ENCODE measurements at regions not wholly inside any gene's neighbourhood (a gene's known extent, or its start where the extent isn't known, plus 50 kb on each side); places are given as distances from the start of the nearest gene placed in this dataset.

DNA sequence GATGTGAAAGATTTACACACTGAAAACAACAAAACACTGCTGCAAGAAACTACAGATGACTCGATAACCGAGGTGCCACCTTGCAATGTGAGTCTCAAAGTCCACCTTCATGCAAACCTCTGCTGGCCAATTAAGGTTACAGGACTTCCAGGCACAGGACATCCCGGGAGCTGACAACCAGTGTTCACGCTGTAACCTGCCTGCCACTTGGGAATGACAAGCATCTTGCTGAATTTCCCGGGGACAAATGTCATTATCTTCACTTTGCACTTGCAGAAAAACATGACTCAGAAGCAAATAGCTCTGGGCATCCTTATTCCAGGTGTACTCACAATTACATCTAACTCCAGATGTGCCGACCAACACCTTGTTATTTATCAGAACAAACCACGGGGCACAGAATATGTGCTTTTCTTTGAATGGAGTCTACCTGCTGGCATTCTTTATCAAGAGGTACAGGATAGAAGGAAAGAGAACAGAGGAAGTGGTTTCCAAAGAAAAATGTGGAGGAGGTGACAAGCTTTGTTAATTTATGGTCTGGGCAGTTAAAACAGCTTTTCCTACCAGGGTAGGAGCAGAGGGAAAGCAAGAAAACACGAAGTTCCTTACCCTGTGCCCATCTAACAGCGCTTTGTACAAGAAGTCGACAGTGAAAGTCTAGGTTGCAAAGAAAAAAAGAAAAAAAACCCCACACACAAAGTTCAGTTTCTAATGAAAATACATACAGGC is 72.3 kb downstream of the SHANK2 start (continued):
- TF ChIP-seq, protein P1, sequence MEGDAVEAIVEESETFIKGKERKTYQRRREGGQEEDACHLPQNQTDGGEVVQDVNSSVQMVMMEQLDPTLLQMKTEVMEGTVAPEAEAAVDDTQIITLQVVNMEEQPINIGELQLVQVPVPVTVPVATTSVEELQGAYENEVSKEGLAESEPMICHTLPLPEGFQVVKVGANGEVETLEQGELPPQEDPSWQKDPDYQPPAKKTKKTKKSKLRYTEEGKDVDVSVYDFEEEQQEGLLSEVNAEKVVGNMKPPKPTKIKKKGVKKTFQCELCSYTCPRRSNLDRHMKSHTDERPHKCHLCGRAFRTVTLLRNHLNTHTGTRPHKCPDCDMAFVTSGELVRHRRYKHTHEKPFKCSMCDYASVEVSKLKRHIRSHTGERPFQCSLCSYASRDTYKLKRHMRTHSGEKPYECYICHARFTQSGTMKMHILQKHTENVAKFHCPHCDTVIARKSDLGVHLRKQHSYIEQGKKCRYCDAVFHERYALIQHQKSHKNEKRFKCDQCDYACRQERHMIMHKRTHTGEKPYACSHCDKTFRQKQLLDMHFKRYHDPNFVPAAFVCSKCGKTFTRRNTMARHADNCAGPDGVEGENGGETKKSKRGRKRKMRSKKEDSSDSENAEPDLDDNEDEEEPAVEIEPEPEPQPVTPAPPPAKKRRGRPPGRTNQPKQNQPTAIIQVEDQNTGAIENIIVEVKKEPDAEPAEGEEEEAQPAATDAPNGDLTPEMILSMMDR (IDR thresholded peaks at IDR 0.05; ENCODE audit: control extremely low read depth in 1 of 3, insufficient read depth in 1 of 3, low read depth in 1 of 3, low read length in 3 of 3) = no peak
- no peak for TF ChIP-seq SP4 (IDR thresholded peaks at IDR 0.05; ENCODE audit: low read length)

Measured in H1 (cell line).